ENCODE measurements at regions not wholly inside any gene's neighbourhood (a gene's known extent, or its start where the extent isn't known, plus 50 kb on each side); places are given as distances from the start of the nearest gene placed in this dataset.

DNA sequence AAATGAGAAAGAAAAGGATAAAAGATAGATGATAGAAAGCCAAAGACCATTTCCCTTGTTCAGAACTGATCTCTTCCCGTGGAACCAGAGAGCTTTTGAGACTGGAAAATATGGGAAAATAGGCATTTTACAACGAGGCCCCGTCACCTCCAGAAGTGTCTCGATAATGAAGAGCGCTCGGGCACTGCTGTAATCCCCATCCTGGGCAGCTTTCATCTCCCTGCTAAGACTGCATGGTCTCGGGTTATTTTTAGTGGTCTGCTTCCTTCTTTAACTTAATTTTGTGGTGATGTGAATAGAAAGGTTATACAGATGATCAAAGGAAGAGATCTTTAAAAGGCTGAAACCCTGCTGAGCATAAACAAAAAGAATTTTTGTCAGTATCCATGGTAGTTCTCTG, 176.6 kb downstream of the METTL4 start:
- H3K9ac ChIP-seq (ENCODE audit: low read length) = no peak overlapping the region
- H3K4me3 ChIP-seq (replicated peaks in 1 of 2; ENCODE audit: low read depth in 1 of 2, low read length in 2 of 2) = no peak overlapping the region
- no peaks in the 10 kb centered on the region for H3K9me3 ChIP-seq (ENCODE audit: control insufficient read depth in 1 of 2, insufficient read depth in 1 of 2, low read depth in 1 of 2, low read length in 2 of 2)
- TF ChIP-seq POLR2A (IDR thresholded peaks at IDR 0.05; ENCODE audit: borderline replicate concordance, extremely low read depth, insufficient read depth, insufficient read length) = no peak
- no peak for TF ChIP-seq EZH2 (IDR thresholded peaks at IDR 0.05)
- no peak for TF ChIP-seq SIN3A (IDR thresholded peaks at IDR 0.05; ENCODE audit: low read depth)
- no peak for TF ChIP-seq SRF (IDR thresholded peaks at IDR 0.05; ENCODE audit: low read depth)
- no peak for TF ChIP-seq FOSL1 (IDR thresholded peaks at IDR 0.05; ENCODE audit: low read depth)
- TF ChIP-seq, protein P1, sequence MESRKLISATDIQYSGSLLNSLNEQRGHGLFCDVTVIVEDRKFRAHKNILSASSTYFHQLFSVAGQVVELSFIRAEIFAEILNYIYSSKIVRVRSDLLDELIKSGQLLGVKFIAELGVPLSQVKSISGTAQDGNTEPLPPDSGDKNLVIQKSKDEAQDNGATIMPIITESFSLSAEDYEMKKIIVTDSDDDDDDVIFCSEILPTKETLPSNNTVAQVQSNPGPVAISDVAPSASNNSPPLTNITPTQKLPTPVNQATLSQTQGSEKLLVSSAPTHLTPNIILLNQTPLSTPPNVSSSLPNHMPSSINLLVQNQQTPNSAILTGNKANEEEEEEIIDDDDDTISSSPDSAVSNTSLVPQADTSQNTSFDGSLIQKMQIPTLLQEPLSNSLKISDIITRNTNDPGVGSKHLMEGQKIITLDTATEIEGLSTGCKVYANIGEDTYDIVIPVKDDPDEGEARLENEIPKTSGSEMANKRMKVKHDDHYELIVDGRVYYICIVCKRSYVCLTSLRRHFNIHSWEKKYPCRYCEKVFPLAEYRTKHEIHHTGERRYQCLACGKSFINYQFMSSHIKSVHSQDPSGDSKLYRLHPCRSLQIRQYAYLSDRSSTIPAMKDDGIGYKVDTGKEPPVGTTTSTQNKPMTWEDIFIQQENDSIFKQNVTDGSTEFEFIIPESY (IDR thresholded peaks at IDR 0.05; ENCODE audit: extremely low read depth, insufficient replicate concordance, low read length) = no peak
- TF ChIP-seq, protein P2, sequence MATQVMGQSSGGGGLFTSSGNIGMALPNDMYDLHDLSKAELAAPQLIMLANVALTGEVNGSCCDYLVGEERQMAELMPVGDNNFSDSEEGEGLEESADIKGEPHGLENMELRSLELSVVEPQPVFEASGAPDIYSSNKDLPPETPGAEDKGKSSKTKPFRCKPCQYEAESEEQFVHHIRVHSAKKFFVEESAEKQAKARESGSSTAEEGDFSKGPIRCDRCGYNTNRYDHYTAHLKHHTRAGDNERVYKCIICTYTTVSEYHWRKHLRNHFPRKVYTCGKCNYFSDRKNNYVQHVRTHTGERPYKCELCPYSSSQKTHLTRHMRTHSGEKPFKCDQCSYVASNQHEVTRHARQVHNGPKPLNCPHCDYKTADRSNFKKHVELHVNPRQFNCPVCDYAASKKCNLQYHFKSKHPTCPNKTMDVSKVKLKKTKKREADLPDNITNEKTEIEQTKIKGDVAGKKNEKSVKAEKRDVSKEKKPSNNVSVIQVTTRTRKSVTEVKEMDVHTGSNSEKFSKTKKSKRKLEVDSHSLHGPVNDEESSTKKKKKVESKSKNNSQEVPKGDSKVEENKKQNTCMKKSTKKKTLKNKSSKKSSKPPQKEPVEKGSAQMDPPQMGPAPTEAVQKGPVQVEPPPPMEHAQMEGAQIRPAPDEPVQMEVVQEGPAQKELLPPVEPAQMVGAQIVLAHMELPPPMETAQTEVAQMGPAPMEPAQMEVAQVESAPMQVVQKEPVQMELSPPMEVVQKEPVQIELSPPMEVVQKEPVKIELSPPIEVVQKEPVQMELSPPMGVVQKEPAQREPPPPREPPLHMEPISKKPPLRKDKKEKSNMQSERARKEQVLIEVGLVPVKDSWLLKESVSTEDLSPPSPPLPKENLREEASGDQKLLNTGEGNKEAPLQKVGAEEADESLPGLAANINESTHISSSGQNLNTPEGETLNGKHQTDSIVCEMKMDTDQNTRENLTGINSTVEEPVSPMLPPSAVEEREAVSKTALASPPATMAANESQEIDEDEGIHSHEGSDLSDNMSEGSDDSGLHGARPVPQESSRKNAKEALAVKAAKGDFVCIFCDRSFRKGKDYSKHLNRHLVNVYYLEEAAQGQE (IDR thresholded peaks at IDR 0.05; ENCODE audit: low read depth) = no peak
- TF ChIP-seq ELF1 (IDR thresholded peaks at IDR 0.05; ENCODE audit: borderline replicate concordance, low read depth) = no peak
- TF ChIP-seq TCF7L2 (IDR thresholded peaks at IDR 0.05; ENCODE audit: borderline replicate concordance, extremely low read depth, insufficient read depth, insufficient read length) = no peak
- TF ChIP-seq CBX3 (IDR thresholded peaks at IDR 0.05; ENCODE audit: low read depth) = no peak
- TF ChIP-seq ZNF274 (IDR thresholded peaks at IDR 0.05; ENCODE audit: low read depth, low read length) = no peak
- POLR2A ChIA-PET = no interaction called here
- intact Hi-C loops (cut with micrococcal nuclease) = no loop called here
- no peak overlapping the region for H3K27ac ChIP-seq (ENCODE audit: low read depth, low read length)
- no peak for DNase-seq (ENCODE audit: low read depth, low spot score)
- no peaks in the 10 kb centered on the region for H3K36me3 ChIP-seq (ENCODE audit: control insufficient read depth in 1 of 2, insufficient read depth in 2 of 2, low read length in 2 of 2)
- no peaks in the 10 kb centered on the region for H3K79me2 ChIP-seq (ENCODE audit: insufficient read depth, low read length)
- no peaks in the 10 kb centered on the region for H3K4me1 ChIP-seq (ENCODE audit: control insufficient read depth in 1 of 2, insufficient read depth in 2 of 2, low read length in 2 of 2)
- H3K4me2 ChIP-seq (ENCODE audit: low read length) = no peak overlapping the region
- no peak overlapping the region for H2AFZ ChIP-seq (ENCODE audit: low read depth, low read length, poor library complexity, severe bottlenecking)
- CTCF ChIA-PET = no interaction called here
- no peaks in the 10 kb centered on the region for H3K27me3 ChIP-seq (ENCODE audit: insufficient read depth, low read length)
- H4K20me1 ChIP-seq (ENCODE audit: insufficient read depth) = no peaks in the 10 kb centered on the region
- RAD21 ChIA-PET (ENCODE audit: low non-redundant PET in 1 of 2, low total read pairs in 2 of 2, uncharacterized antibody in 2 of 2, unreplicated experiment in 2 of 2) = no interaction called here
- BruUV-seq (replicated peaks) = no TSS peak
- no peaks in the 10 kb centered on the region for H3K9me2 ChIP-seq (ENCODE audit: insufficient read depth)
- ATAC-seq = no peak
